ENCODE measurements at regions not wholly inside any gene's neighbourhood (a gene's known extent, or its start where the extent isn't known, plus 50 kb on each side); places are given as distances from the start of the nearest gene placed in this dataset.

GRCh38 chr7:47037607-47038006 is 544.3 kb downstream of the TNS3 start:
- no peak for ATAC-seq
- Histone ChIP-seq H3K4me1 (peaks cover 3 to 9% of the 10 kb centered on the region in 2 donors), H3K9me3 (no peaks in the 10 kb centered on the region), H3K36me3 (no peaks in the 10 kb centered on the region), H3K4me3 (no peak overlapping the region), H3K27ac (no peak overlapping the region), H3K27me3 (no peaks in the 10 kb centered on the region)
- DNase-seq: no peak
- intact Hi-C loops (cut with DNase I): no loop called here
- no peak for TF ChIP-seq CTCF (IDR thresholded peaks at IDR 0.05)

GRCh38 chr7:47036909-47037308 is 545.0 kb downstream of the TNS3 start:
- no peaks in the 10 kb centered on the region for H3K27me3 ChIP-seq
- DNase-seq: no peak
- intact Hi-C loops (cut with DNase I): no loop called here
- H3K27ac ChIP-seq: no peak overlapping the region
- H3K4me1 ChIP-seq: peaks cover 3 to 9% of the 10 kb centered on the region in 2 donors
- no peak for ATAC-seq
- no peaks in the 10 kb centered on the region for H3K9me3 ChIP-seq
- no peak overlapping the region for H3K4me3 ChIP-seq
- no peak for TF ChIP-seq CTCF (IDR thresholded peaks at IDR 0.05)
- H3K36me3 ChIP-seq: no peaks in the 10 kb centered on the region

- H3K36me3 ChIP-seq: no peaks in the 10 kb centered on the region
- DNase-seq (no peak), ATAC-seq (no peak)
- no peak for TF ChIP-seq CTCF (IDR thresholded peaks at IDR 0.05)
- no peak overlapping the region for H3K4me3 ChIP-seq
- H3K4me1 ChIP-seq: peaks cover 3 to 9% of the 10 kb centered on the region in 2 donors
- H3K27ac ChIP-seq: no peak overlapping the region
- intact Hi-C loops (cut with DNase I): no loop called here
- no peaks in the 10 kb centered on the region for H3K9me3 ChIP-seq
- H3K27me3 ChIP-seq: no peaks in the 10 kb centered on the region
These were observed 546.4 kb downstream of the TNS3 start for GRCh38 chr7:47035522-47035921.

- no peak for ATAC-seq
- no peak for TF ChIP-seq CTCF (IDR thresholded peaks at IDR 0.05)
- Histone ChIP-seq H3K9me3 (no peaks in the 10 kb centered on the region), H3K4me1 (peaks cover 0 to under 1% of the 10 kb centered on the region in 2 donors), H3K27me3 (no peaks in the 10 kb centered on the region), H3K36me3 (no peaks in the 10 kb centered on the region), H3K4me3 (no peak overlapping the region), H3K27ac (no peak overlapping the region)
- no peak for DNase-seq
- intact Hi-C loops (cut with DNase I): no loop called here
These were observed 547.7 kb downstream of the TNS3 start for GRCh38 chr7:47034180-47034579.

- Histone ChIP-seq H3K9me3 (no peaks in the 10 kb centered on the region), H3K4me3 (no peak overlapping the region), H3K36me3 (no peaks in the 10 kb centered on the region), H3K4me1 (no peaks in the 10 kb centered on the region), H3K27me3 (no peaks in the 10 kb centered on the region), H3K27ac (no peak overlapping the region)
- DNase-seq (peak in 1 of 4 donors; percentile 66), ATAC-seq (peak; percentile 29)
- intact Hi-C loops (cut with DNase I): no loop called here
- no peak for TF ChIP-seq CTCF (IDR thresholded peaks at IDR 0.05)
These were observed 549.4 kb downstream of the TNS3 start for GRCh38 chr7:47032536-47032908.

All from left lung (tissue), 4 donors.